HG03432 (cell line): ENCODE measurements at regions not wholly inside any gene's neighbourhood (a gene's known extent, or its start where the extent isn't known, plus 50 kb on each side); places are given as distances from the start of the nearest gene placed in this dataset.
"Not testable (repeated sequence)": the region's sequence is repeated elsewhere in the genome, so short reads cannot be mapped to it uniquely, and the experiment has no call there.

Source experiments
- ATAC-seq: cut with Tn5 transposase; IDR thresholded peaks from one replicate; pipeline ENCODE4 v1.9.1; 2021; ENCODE audit warnings: mild to moderate bottlenecking, moderate library complexity; ENCODE audit not compliant: unreplicated experiment

- ATAC-seq, result no peak
Observed at GRCh38 chr9:129305246-129305645, 127.2 kb upstream of the IER5L start.

- ATAC-seq, result no peak
Observed at GRCh38 chr9:129301941-129302340, 123.9 kb upstream of the IER5L start.

- ATAC-seq, result not testable (repeated sequence)
Observed at GRCh38 chr9:129296195-129296594, 118.1 kb upstream of the IER5L start.

- no peak for ATAC-seq
Observed at GRCh38 chr9:129291041-129291501, 113.0 kb upstream of the IER5L start.

GRCh38 chr9:129290606-129291005 is 112.5 kb upstream of the IER5L start:
- ATAC-seq, result no peak

- ATAC-seq, result no peak
Observed at GRCh38 chr9:129289883-129290282, 111.8 kb upstream of the IER5L start.

- no peak for ATAC-seq
Observed at GRCh38 chr9:129289131-129289731, 111.2 kb upstream of the IER5L start.

GRCh38 chr9:129287619-129288305 is 109.7 kb upstream of the IER5L start:
- ATAC-seq, result no peak

GRCh38 chr9:129285979-129286772 is 108.1 kb upstream of the IER5L start:
- no peak for ATAC-seq

- no peak for ATAC-seq
Observed at GRCh38 chr9:129285382-129285781, 107.3 kb upstream of the IER5L start.

- ATAC-seq, result no peak
Observed at GRCh38 chr9:129284607-129285291, 106.7 kb upstream of the IER5L start.

GRCh38 chr9:129283705-129284606 is 105.9 kb upstream of the IER5L start:
- ATAC-seq, result no peak

GRCh38 chr9:129283291-129283691 is 105.2 kb upstream of the IER5L start:
- no peak for ATAC-seq

- no peak for ATAC-seq
Observed at GRCh38 chr9:129282731-129283211, 104.7 kb upstream of the IER5L start.

- no peak for ATAC-seq
Observed at GRCh38 chr9:129282272-129282671, 104.2 kb upstream of the IER5L start.

GRCh38 chr9:129281506-129282145 is 103.6 kb upstream of the IER5L start:
- ATAC-seq, result no peak

- no peak for ATAC-seq
Observed at GRCh38 chr9:129280623-129281271, 102.7 kb upstream of the IER5L start.

GRCh38 chr9:129280236-129280622 is 102.2 kb upstream of the IER5L start:
- ATAC-seq, result no peak
